Pancreas (tissue), 10 donors: ENCODE measurements at regions not wholly inside any gene's neighbourhood (a gene's known extent, or its start where the extent isn't known, plus 50 kb on each side); places are given as distances from the start of the nearest gene placed in this dataset.
A peak's percentile ranks its signal among the peaks of the same experiment; 100 is the strongest.

Experiments used
- ATAC-seq, 4 donors: fragments of 200-7000 bp; cut with Tn5 transposase; one replicate each; pipeline versions ENCODE4 v1.8.0 to v1.9.1; 2020; ENCODE audit warnings: mild to moderate bottlenecking in 4 of 4, moderate library complexity in 4 of 4
- DNase-seq, 6 donors: peaks; one replicate each; pipeline ENCODE4 v3.0.0-alpha.2; 2020
- FAIRE-seq: peaks from 2 replicates; lab custom pipeline; 2012; peaks lifted over from hg19 to GRCh38; lab: Jason Lieb, UNC
- H3K27ac ChIP-seq, 4 donors: fragments of 200-600 bp; sonication (generic); 1 replicate in 3 of 4; 2 replicates in 1 of 4; pipeline versions ENCODE4 v1.5.0 to v1.8.0; 2020
- H3K27me3 ChIP-seq, 4 donors: fragments of 200-600 bp; one replicate each; pipeline ENCODE4 v1.8.0; 2021
- H3K36me3 ChIP-seq, 3 donors: fragments of 200-600 bp; sonication (generic) in 1 of 3; one replicate each; pipeline versions ENCODE4 v1.5.0 to v1.8.0; 2020 to 2021
- H3K4me1 ChIP-seq, 3 donors: fragments of 200-600 bp; one replicate each; pipeline ENCODE4 v1.8.0; 2021
- H3K4me3 ChIP-seq, 4 donors: fragments of 200-600 bp; sonication (generic) in 2 of 4; one replicate each; pipeline versions ENCODE4 v1.5.0 to v1.8.0; 2020 to 2021
- H3K9me3 ChIP-seq, 4 donors: fragments of 200-600 bp; one replicate each; pipeline ENCODE4 v1.8.0; 2021
- WGBS, 2 donors: extraction: QIAGEN DNeasy Blood & Tissue Kit; methylation state at CpG; one replicate each; pipeline ENCODE4 v1.1.7; 2013; 5-methylcytosine and 5-hydroxymethylcytosine counted together
- intact Hi-C, 3 donors: fragments of 100-400 bp; cut with DNase I; formaldehyde crosslinking; loops; one replicate each; pipeline versions ENCODE4 v1.11.1 to v1.14.2; 2022
- TF ChIP-seq, protein P1 (sequence below), 4 donors: fragments of 200-600 bp; sonication (generic) in 3 of 4; IDR thresholded peaks; one replicate each; pipeline versions ENCODE4 v1.5.0 to v1.8.0; 2021; ENCODE audit warnings: antibody characterized with exemption in 4 of 4
- donor health status: healthy with polysubstance abuse.
- donor health status: DM: no; HTN: no; CAD: no; lungs with moderate emphysema.
- donor health status: DM: no; HTN: no; CAD: no.
- donor health status: control.
- donor health status: control.
- donor health status: Bipolar disorder and iron deficiency.
- donor health status: DM: yes; HTN: yes; CAD: no.
- donor health status: DM: no; HTN: no; CAD: no.
- donor health status: DM: no; HTN: no; CAD: no.
- donor health status: DM: yes; HTN: yes; CAD: no.

DNA sequence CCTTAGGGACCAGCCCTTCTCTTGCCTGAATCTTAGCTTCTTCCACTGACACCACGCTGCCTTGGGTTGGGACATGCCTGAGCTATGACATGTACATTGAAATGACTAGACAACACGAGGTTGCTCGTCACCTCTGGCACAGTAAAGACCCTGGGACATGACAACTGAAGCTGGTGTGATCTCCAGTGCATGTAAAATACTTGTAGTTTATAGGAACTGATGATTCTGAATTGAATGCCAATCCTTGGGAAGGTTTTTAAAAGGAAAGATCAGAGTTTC, 100.7 kb upstream of the PGRMC2 start:
- DNase-seq = no peak
- no peak overlapping the region for H3K4me3 ChIP-seq
- no peaks in the 10 kb centered on the region for H3K27me3 ChIP-seq
- H3K9me3 ChIP-seq = no peaks in the 10 kb centered on the region
- H3K36me3 ChIP-seq = no peaks in the 10 kb centered on the region
- peak overlapping the region in 1 of 4 donors; percentile 78 for H3K27ac ChIP-seq
- 94 to 97% methylated on average over 3 of the region's 3 CpGs for WGBS, 2 donors
- no peak for ATAC-seq
- no peak for FAIRE-seq
- H3K4me1 ChIP-seq = peaks cover 16 to 22% (median 22%) of the 10 kb centered on the region in 3 donors
- TF ChIP-seq, protein P1, sequence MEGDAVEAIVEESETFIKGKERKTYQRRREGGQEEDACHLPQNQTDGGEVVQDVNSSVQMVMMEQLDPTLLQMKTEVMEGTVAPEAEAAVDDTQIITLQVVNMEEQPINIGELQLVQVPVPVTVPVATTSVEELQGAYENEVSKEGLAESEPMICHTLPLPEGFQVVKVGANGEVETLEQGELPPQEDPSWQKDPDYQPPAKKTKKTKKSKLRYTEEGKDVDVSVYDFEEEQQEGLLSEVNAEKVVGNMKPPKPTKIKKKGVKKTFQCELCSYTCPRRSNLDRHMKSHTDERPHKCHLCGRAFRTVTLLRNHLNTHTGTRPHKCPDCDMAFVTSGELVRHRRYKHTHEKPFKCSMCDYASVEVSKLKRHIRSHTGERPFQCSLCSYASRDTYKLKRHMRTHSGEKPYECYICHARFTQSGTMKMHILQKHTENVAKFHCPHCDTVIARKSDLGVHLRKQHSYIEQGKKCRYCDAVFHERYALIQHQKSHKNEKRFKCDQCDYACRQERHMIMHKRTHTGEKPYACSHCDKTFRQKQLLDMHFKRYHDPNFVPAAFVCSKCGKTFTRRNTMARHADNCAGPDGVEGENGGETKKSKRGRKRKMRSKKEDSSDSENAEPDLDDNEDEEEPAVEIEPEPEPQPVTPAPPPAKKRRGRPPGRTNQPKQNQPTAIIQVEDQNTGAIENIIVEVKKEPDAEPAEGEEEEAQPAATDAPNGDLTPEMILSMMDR (IDR thresholded peaks at IDR 0.05) = no peak
- intact Hi-C loops = no loop called here

DNA sequence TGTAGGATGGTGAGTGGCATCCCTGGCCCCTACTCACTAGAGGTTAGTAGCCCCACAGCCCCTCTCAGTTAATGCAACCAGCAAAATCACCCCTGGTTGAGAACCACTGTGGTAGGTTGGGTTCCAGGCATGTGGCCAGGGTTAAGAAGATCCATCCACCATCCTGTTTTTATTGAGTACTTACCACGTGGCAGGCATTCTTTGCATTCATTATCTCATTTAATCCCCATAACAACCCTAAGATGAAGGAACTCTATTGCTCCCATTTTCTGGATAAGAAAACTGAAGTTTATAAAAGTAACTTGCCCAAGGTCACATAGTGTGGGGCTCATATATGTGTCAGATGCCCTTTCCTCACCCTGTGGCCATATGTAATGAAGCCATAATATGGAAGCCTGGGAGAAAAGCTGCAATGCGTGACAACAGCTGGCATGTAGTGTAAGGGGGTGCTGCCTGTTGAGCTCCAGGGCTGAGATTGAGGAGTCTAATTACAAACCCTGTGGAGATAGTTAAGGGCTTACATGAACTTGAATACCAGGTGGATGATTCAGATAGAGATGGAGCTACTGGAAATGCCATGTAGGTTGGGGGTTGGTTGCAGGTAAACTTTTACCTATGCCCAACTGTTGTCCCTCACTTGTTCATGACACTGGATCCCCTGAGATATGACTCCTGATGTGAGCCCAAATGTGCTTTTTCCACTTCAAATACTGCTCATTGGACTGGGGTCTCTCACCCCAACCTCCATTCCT, 100.2 kb upstream of the PGRMC2 start:
- Histone ChIP-seq H3K27ac (peak overlapping the region; percentile 62 to 78 (median 74)), H3K36me3 (no peaks in the 10 kb centered on the region), H3K4me3 (no peak overlapping the region), H3K9me3 (no peaks in the 10 kb centered on the region), H3K27me3 (no peaks in the 10 kb centered on the region), H3K4me1 (peaks cover 16 to 22% (median 21%) of the 10 kb centered on the region in 3 donors)
- 74 to 80% methylated on average over 2 of the region's 2 CpGs for WGBS, 2 donors
- FAIRE-seq (no peak), DNase-seq (no peak), ATAC-seq (no peak)
- intact Hi-C loops = no loop called here
- TF ChIP-seq, protein P1 (IDR thresholded peaks at IDR 0.05) = no peak

DNA sequence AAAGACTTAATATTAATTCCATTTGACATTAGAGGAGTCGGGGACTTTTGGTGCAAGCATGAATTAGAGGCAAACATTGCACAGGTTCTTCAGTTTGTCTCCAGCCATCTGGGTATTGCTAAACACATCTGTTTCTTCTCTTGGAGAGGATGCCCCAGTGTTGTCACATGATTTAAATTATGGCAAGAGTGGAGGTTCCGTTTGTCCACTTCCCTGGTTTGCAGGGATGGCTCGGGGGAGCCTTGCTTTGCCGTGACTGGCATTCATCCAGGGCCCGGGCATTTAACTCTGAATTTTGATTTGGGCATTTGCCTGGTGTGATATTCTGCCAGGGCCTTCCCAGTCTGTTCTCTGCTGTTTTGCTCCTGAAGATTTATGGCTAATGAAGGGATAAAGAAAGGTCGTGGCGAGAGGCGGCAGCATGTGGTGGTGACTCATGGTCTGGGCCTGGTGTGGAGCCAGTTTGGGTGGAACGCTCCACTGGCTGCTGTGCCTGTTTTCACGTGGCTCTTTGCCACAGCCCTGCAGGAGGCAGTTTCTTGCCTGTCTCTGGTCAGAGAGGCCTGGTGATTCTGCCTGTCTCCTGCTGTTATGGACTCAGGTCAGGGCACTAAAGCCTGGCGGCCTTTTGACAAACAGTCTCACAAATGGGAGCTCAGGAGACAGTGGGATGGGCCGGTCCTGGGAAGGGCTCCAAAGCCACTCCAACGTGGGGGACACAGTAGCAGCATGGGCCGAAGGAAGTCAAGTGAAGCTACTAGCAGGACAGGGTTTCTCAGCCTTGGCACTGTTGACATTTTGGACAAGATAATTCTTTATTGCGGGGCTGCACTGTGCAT, 99.4 kb upstream of the PGRMC2 start:
- no peaks in the 10 kb centered on the region for H3K27me3 ChIP-seq
- FAIRE-seq = peak; percentile 72
- H3K27ac ChIP-seq = peak overlapping the region; percentile 62 to 78 (median 74)
- no peak overlapping the region for H3K4me3 ChIP-seq
- no peaks in the 10 kb centered on the region for H3K9me3 ChIP-seq
- TF ChIP-seq, protein P1 (IDR thresholded peaks at IDR 0.05) = no peak
- WGBS, 2 donors = 19 to 21% methylated on average over 15 of the region's 15 CpGs
- intact Hi-C loops = no loop called here
- DNase-seq = peak; percentile 80 to 95 (median 93)
- ATAC-seq = peak; percentile 95 to 98 (median 96)
- H3K36me3 ChIP-seq = no peaks in the 10 kb centered on the region
- H3K4me1 ChIP-seq = peaks cover 16 to 22% (median 21%) of the 10 kb centered on the region in 3 donors

DNA sequence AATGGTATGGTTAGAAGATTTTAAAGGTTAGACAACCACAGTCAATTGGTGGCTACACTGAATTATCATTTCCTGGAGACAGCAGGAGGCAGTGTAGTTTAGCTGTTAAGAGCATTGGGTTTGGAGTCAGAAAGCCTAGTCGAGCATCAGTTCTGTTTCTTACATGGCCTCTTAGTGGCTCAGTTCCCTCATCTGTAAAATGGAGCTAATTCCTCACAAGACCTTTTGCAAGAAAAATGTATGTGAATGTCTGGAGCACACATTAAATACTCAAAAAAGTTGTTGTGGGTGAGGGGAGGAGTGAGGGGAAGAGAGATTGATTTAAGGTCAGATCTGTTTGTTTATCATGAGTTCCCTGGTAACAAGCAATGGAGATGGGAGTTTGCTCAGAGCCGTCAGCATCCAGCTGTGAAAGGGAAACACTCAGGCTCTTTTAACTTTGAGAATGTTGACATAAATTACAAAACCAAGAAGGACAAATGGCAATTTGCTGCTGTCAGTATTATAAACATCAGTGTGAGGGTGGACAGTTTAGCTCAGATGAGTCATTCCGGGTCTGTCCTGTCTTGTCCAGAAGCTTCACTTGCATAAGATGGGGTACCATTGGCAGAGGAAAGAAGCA, 98.2 kb upstream of the PGRMC2 start:
- Histone ChIP-seq H3K27ac (peak overlapping the region; percentile 30 to 78 (median 69)), H3K4me1 (peaks cover 16 to 22% (median 21%) of the 10 kb centered on the region in 3 donors), H3K27me3 (no peaks in the 10 kb centered on the region), H3K36me3 (no peaks in the 10 kb centered on the region), H3K4me3 (no peak overlapping the region), H3K9me3 (no peaks in the 10 kb centered on the region)
- TF ChIP-seq, protein P1 (IDR thresholded peaks at IDR 0.05) = no peak
- WGBS, 2 donors = 66 to 69% methylated on average over 3 of the region's 3 CpGs
- DNase-seq (no peak), FAIRE-seq (no peak), ATAC-seq (peak in 3 of 4 donors; percentile 5 to 52 (median 10))
- intact Hi-C loops = no loop called here
